ENCODE measurements at regions not wholly inside any gene's neighbourhood (a gene's known extent, or its start where the extent isn't known, plus 50 kb on each side); places are given as distances from the start of the nearest gene placed in this dataset.
"Not testable (repeated sequence)": the region's sequence is repeated elsewhere in the genome, so short reads cannot be mapped to it uniquely, and the experiment has no call there.

DNA sequence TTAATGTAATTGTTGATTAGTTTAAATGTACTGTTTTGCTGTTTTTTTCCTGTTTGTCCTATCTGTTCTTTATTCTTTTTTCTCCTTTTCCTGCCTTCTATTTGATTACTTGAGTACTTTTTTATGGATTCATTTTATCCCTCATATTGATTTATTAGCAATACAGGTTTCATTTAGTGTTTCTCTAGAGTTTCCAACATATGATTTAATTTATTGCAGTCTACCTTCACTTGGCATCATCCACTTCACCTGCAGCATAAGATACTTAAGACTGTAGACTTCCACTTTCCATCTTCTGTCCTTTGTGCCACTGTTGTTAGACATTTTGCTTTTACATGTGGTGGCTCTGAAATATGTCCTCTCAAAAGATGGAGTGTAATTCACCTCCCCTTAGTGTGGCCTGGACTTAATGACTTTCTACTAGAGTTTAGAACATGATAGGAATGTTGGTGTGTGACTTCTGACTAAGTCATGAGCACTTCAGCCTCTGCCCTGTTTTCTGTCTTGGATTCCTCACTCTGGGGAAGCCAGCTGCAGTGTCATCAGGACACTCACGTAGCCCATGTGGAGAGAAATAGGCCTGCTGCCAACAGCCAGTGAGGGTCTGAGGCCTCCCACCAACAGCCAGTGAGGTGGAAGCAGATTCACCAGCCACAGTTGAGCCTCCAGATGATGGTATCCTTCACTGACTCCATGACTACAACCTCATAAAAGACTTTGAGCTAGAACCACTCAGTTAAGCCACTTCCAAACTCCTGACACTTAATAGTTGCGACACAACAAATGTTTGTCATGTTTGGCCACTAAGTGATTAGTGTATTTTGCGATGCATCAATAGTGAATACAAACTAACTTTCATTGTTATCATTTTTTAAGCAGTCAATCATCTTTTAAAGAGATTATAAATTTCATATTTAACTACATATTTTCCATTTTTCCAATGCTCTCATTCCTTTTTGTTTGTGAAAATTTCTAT, 643.5 kb upstream of the DPP6 start:
- no peak overlapping the region for H3K4me3 Mint-ChIP-seq
- peaks cover 0 to 13% of the 10 kb centered on the region in 2 donors for H3K36me3 Mint-ChIP-seq
- H3K4me1 Mint-ChIP-seq: no peaks in the 10 kb centered on the region
- H3K27me3 Mint-ChIP-seq: no peaks in the 10 kb centered on the region
- DNase-seq: no peak
- no peak for ATAC-seq (ENCODE audit: low read depth in 2 of 2)
- peaks cover 8 to 35% (median 15%) of the 10 kb centered on the region in 7 donors for H3K9me3 Mint-ChIP-seq
- H3K27ac Mint-ChIP-seq: no peak overlapping the region

DNA sequence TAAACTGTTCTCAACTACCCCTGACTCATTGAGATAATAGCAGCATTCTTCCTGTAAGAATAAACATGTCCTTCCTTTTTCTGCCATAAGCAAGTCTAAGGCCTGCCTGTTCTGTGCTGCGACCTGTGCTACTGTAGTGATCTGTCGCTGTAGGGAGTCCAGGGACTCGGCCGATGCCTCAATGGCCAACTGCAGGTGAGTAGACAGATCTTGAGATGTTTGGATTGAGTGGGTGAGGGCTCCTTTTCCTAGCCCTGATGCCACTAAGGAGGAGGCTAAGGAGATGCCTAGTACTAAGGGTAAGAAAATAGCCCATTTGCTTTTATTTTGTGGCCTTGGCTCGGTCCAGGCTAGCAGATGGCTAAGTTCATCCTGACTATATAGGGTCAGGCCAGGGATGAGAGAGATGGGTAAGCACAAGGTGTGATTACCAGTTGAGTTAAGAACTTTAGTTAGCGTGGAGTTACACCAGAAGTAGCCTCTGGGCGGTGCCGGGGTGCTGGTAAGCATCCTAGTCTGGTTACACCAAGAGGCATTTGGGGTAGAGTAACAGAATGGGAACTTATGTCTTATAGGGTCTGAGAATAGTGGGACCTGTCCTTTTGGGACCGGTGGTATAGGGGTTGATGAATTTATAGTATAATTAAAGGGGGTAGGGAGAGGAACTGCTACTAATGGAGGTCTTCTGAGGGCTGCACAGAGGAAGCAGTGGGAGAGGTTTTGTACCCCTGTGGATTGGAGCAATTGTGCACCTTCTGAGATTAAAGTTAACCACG, 642.4 kb upstream of the DPP6 start:
- not testable (repeated sequence) for H3K27me3 Mint-ChIP-seq; ATAC-seq (ENCODE audit: low read depth in 2 of 2); H3K4me3 Mint-ChIP-seq; H3K4me1 Mint-ChIP-seq; H3K27ac Mint-ChIP-seq; DNase-seq
- H3K36me3 Mint-ChIP-seq: peaks cover 0 to 13% of the 10 kb centered on the region in 2 donors
- peaks cover 8 to 35% (median 18%) of the 10 kb centered on the region in 7 donors for H3K9me3 Mint-ChIP-seq

DNA sequence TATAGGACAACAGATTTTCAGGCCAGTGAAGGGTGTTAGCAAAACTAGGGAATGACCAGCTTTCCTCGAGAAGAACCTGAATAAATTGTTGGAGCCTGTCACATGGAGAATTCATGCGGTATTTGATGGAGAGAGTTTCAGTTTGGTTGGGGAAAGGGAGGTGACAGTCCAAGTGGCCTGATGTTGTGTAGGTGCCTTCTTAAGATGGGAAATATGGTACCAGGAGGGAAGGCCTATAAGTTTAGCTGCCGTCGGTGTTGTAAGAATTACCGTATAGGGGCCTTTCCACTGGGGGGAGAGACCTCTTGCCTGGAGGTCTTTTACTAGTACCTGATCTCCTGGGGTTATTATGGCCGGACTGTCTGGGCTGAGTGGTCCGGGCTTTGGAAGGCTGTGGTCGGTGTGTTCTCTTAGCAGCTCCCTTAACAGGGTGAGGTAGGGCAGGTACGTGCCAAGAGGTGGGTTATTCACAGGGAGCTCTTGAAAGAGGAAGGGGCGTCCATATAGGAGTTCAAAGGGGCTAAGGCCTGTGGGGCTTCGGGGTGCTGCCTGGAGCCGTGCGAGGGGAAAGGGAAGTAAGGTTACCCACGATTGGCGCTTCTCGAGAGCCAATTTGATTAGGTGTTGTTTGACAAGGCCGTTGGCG, 641.1 kb upstream of the DPP6 start:
- peaks cover 8 to 48% (median 18%) of the 10 kb centered on the region in 7 donors for H3K9me3 Mint-ChIP-seq
- not testable (repeated sequence) for DNase-seq; ATAC-seq (ENCODE audit: low read depth in 2 of 2); H3K4me1 Mint-ChIP-seq; H3K27me3 Mint-ChIP-seq; H3K27ac Mint-ChIP-seq
- H3K36me3 Mint-ChIP-seq: peaks cover 0 to 13% of the 10 kb centered on the region in 2 donors
- peak overlapping the region in 1 of 8 donors; percentile 7 for H3K4me3 Mint-ChIP-seq

DNA sequence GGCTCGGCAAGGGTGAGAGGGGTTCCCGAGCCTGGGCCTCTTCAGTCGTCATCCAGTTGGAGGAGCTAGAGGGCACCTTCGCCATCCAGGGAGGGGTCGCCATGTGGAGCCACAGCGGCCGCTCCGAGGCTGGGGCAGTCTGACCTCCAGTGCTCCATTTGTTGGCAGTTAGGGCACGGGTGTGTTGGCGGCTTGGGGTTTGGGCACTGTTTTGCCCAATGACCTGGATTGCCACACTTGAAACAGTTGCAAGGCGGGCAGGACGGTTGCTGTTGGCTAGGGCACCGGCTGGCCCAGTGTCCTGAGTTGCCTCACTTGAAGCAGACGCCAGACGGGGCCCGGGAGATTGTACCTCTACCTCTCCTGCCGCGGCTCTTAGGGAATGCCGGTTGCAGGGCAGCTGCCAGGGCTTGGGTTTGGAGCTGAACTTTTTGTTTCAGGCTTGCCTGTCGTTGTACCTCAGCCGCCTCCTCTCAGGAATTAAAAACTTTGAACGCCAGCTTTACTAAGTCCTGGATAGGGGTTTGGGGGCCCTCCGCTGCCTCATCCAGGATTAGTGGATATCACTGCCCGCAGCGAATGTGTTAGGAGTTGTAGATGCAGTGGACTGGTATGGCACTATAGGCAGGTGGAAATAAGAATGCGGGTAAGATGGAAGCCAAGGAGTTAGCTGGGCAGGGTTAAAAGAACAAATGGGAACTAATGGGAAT, 639.9 kb upstream of the DPP6 start:
- peaks cover 8 to 49% (median 16%) of the 10 kb centered on the region in 7 donors for H3K9me3 Mint-ChIP-seq
- not testable (repeated sequence) for H3K4me3 Mint-ChIP-seq; H3K27ac Mint-ChIP-seq; ATAC-seq (ENCODE audit: low read depth in 2 of 2); H3K4me1 Mint-ChIP-seq; H3K27me3 Mint-ChIP-seq; DNase-seq
- H3K36me3 Mint-ChIP-seq: peaks cover 0 to 13% of the 10 kb centered on the region in 2 donors

DNA sequence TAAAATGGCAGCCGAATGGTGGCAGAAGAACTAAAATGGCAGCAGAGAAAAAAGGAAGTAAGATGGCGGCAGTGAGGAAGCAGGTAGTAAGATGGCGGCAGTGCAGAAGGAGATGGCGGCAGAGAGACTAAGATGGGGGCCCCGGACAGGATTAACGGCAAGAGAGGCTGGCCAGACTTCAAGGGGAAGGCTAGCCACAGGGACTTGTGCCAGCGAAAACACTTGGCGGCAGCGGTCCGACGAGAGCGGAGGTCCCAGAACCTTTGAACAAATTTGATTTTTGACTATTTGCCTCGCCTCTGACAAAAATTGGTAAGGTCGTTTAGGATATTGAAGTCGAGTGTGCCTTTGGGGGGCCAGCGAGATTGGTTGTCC, 639.4 kb upstream of the DPP6 start:
- not testable (repeated sequence) for H3K27me3 Mint-ChIP-seq; H3K4me3 Mint-ChIP-seq; ATAC-seq (ENCODE audit: low read depth in 2 of 2); DNase-seq; H3K4me1 Mint-ChIP-seq
- Mint-ChIP-seq H3K36me3 (peaks cover 0 to 13% of the 10 kb centered on the region in 2 donors), H3K27ac (peak overlapping the region in 1 of 6 donors; percentile 5), H3K9me3 (peaks cover 8 to 49% (median 16%) of the 10 kb centered on the region in 7 donors)

DNA sequence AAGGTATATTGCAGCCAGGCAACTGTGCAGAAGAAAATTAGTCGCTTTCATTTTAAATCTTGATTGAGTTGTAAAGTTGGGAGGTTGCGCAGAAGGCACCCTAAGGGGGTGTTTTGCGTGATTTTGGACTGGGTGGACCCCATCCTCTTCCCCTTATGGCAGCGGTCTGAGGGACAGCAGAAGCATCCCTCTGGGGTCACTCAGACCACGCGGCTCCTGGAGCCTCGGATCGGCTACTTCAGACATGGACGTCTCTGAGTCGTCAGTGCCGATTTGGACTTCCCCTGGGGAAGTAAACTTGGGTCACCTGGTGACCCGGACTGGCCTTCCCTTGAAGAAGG, 639.0 kb upstream of the DPP6 start:
- peak overlapping the region in 1 of 8 donors; percentile 59 for H3K4me3 Mint-ChIP-seq
- H3K27ac Mint-ChIP-seq: no peak overlapping the region
- peaks cover 8 to 49% (median 16%) of the 10 kb centered on the region in 7 donors for H3K9me3 Mint-ChIP-seq
- peaks cover 0 to 13% of the 10 kb centered on the region in 2 donors for H3K36me3 Mint-ChIP-seq
- ATAC-seq (ENCODE audit: low read depth in 2 of 2) (no peak), DNase-seq (no peak)
- H3K4me1 Mint-ChIP-seq: no peaks in the 10 kb centered on the region
- H3K27me3 Mint-ChIP-seq: no peaks in the 10 kb centered on the region

DNA sequence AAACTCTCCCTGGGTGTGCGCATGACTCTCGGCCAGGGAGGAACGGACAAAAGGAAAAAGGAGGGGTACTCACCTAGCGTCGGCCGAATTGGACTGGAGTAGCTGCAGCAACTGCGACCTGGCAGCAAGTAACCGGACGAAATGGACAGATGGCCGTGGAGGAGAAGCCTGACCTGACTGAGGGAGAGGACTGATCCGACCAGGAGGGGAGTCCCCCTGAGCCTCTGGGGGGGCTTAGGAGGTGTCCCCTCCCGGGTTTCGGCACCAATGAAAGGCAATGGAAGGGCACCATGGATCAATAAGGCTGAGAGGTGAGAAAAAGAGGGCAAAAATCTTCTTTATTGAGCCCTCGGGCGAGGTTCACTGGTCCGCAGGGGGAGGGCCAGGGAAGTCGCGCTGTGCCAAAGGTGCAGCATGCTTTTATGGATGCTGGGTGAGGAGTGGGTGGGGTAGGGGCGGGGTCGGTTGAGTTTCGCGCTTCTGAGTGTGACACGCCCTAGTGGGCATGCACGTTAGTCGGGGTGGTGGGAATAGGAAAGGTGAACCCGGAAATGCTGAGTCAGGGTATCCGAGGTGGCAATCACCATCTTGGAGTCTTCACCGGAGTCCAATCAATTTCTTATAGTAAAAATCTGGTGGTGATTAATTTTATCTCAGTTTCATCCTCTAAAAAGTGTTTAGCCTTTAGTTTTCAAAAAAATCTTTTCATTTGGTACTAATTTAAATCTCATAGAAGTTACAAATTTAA, 638.5 kb upstream of the DPP6 start:
- ATAC-seq (ENCODE audit: low read depth in 2 of 2): no peak
- Mint-ChIP-seq H3K4me3 (peak overlapping the region in 1 of 8 donors; percentile 59), H3K36me3 (peaks cover 0 to 13% of the 10 kb centered on the region in 2 donors), H3K27ac (no peak overlapping the region), H3K4me1 (no peaks in the 10 kb centered on the region), H3K9me3 (peaks cover 8 to 47% (median 16%) of the 10 kb centered on the region in 7 donors), H3K27me3 (no peaks in the 10 kb centered on the region)
- DNase-seq: no peak

DNA sequence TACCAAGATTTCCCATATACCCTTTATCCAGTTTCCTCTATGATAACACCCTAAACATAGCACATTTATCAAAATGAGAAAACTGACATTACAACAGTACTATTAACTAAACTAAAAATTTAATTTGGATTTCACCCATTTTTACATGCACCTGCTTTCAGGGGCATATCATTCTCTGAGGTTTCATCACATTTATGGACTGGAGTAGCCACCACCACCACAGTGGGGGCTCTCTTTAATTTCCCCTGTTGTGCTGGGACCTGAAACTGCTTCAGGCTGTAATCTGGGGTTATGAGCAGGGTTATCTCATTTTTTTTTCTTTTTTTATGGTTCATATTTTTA, 637.9 kb upstream of the DPP6 start:
- Mint-ChIP-seq H3K9me3 (peaks cover 8 to 44% (median 16%) of the 10 kb centered on the region in 7 donors), H3K27me3 (no peaks in the 10 kb centered on the region), H3K36me3 (peaks cover 0 to 13% of the 10 kb centered on the region in 2 donors), H3K27ac (no peak overlapping the region), H3K4me3 (no peak overlapping the region), H3K4me1 (no peaks in the 10 kb centered on the region)
- DNase-seq: no peak
- ATAC-seq (ENCODE audit: low read depth in 2 of 2): no peak

DNA sequence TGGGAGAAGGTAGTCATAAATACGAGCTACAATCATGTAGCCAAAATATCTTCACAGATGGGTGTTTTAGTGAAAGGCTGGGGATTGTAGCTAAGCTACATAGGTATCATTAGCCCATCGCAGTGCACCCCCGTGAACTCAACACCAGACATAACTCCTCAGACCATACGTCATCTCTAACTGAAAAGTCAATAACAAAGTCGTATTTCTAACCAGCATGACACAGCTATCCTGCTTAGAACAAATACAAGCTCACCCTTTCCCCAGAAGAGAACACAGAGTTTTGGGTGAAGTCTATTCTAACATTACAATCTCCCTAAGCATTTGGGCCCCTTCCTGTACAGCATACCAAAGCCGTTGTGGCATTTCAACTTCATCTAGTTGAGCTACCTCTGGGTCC, 636.6 kb upstream of the DPP6 start:
- Mint-ChIP-seq H3K4me3 (no peak overlapping the region), H3K36me3 (peaks cover 0 to 13% of the 10 kb centered on the region in 2 donors), H3K27me3 (no peaks in the 10 kb centered on the region), H3K27ac (no peak overlapping the region), H3K4me1 (no peaks in the 10 kb centered on the region), H3K9me3 (peaks cover 8 to 34% (median 16%) of the 10 kb centered on the region in 7 donors)
- ATAC-seq (ENCODE audit: low read depth in 2 of 2) (no peak), DNase-seq (no peak)

DNA sequence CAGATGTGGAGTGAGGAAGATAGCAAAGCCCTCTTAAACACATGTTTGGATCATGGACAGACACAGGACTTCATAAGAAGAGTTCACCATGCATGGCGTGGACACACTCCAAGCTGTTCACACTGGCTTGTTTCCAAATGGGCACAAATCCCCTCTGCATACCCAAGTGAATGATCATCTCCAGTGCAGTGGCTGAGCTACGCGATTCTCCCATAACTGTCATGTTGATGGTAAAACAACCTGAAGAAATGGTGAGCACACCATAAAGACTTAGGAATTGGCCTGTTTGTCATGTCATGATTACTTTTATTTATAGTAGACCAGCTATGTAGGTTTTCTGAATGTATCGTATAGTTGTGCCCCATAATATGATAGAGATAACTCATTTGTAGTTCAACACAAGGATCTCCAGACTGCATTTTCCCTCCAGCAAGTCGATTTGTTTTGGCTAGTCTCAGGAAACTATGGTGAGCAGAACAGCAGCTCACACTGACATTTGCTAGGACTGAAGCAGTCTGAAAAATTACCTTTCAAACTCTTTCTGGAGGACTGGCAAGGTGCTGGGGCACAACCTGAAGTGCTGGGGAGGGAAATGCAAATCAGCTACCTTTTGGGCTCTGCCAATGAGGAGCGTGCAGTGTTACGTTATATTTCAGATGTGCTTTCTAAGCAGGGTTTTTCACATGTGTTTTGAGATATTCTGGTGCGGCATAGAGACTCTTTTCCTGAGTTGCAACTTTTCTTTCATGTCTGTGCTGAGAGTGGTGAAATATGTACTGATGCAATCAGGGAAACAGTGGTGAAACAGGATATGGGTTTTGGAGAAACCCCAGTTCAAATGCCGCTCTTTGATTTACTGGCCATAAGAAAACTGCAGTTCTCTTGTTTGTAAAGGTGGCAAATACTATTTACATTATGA, 629.6 kb upstream of the DPP6 start:
- no peak overlapping the region for H3K27ac Mint-ChIP-seq
- no peak for ATAC-seq (ENCODE audit: low read depth in 2 of 2)
- peaks cover 0 to 6% (median 2%) of the 10 kb centered on the region in 7 donors for H3K9me3 Mint-ChIP-seq
- no peak overlapping the region for H3K4me3 Mint-ChIP-seq
- no peak for DNase-seq
- no peaks in the 10 kb centered on the region for H3K4me1 Mint-ChIP-seq
- no peaks in the 10 kb centered on the region for H3K27me3 Mint-ChIP-seq
- no peaks in the 10 kb centered on the region for H3K36me3 Mint-ChIP-seq

DNA sequence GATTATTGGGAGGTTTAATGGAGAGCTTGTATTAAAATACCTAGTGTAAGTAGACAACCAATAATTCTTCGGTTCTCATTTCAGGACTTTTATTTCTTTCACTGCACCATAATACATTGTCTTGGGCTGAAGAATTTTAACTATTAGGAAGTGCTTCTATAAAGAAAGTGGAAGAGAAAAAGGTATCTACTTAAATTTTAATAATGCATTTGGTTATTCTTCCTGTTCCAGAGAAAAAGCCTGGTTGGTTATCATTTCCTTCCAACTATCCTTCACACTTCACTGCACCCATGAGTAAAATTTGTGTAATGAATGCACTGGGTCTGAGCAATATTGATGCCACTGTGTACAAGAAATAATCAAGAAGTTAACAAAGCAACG, 629.0 kb upstream of the DPP6 start:
- no peaks in the 10 kb centered on the region for H3K4me1 Mint-ChIP-seq
- H3K27me3 Mint-ChIP-seq: no peaks in the 10 kb centered on the region
- DNase-seq (no peak), ATAC-seq (ENCODE audit: low read depth in 2 of 2) (no peak)
- no peak overlapping the region for H3K4me3 Mint-ChIP-seq
- no peaks in the 10 kb centered on the region for H3K36me3 Mint-ChIP-seq
- H3K27ac Mint-ChIP-seq: no peak overlapping the region
- H3K9me3 Mint-ChIP-seq: peaks cover 0 to 6% (median 0%) of the 10 kb centered on the region in 7 donors

DNA sequence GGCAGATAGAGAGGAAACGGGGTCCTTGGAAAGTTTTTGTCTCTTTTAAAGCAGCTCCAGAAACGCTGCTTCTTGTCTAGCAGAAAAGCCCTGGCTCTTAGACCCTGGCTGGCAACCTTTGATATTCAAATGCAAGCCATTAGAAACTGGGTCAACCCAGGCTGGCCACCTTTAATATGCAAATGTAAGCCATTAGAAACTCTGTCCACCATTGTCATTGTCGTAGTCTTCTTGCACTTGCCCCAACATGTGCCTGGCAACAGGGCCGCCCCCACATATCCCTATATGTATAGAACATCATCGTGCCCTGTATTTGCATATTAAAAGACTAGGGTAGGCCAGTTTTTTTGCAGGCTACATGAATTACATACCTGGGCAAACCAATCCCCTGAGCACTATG, 621.3 kb upstream of the DPP6 start:
- H3K27me3 Mint-ChIP-seq: no peaks in the 10 kb centered on the region
- no peaks in the 10 kb centered on the region for H3K36me3 Mint-ChIP-seq
- H3K4me3 Mint-ChIP-seq: no peak overlapping the region
- ATAC-seq (ENCODE audit: low read depth in 2 of 2) (no peak), DNase-seq (no peak)
- no peak overlapping the region for H3K27ac Mint-ChIP-seq
- H3K4me1 Mint-ChIP-seq: no peaks in the 10 kb centered on the region
- peaks cover 0 to 20% (median 9%) of the 10 kb centered on the region in 7 donors for H3K9me3 Mint-ChIP-seq

Data from naive B cell (primary cell).